GM18873 (cell line): ENCODE measurements at regions not wholly inside any gene's neighbourhood (a gene's known extent, or its start where the extent isn't known, plus 50 kb on each side); places are given as distances from the start of the nearest gene placed in this dataset.

Source experiments
- ATAC-seq: cut with Tn5 transposase; IDR thresholded peaks from one replicate; pipeline ENCODE4 v1.9.1; 2021; ENCODE audit warnings: mild to moderate bottlenecking, moderate library complexity, moderate number of reproducible peaks; ENCODE audit not compliant: unreplicated experiment, low FRiP score

- ATAC-seq = no peak
Observed at GRCh38 chr2:39532933-39533332, 95.8 kb upstream of the MAP4K3 start.

GRCh38 chr2:39534095-39534711 lies 97.1 kb upstream of the MAP4K3 start:
- no peak for ATAC-seq

GRCh38 chr2:39535636-39536185 lies 98.6 kb upstream of the MAP4K3 start:
- no peak for ATAC-seq

GRCh38 chr2:39537150-39537549 lies 100.1 kb upstream of the MAP4K3 start:
- ATAC-seq = no peak

GRCh38 chr2:39538718-39539117 lies 101.6 kb upstream of the MAP4K3 start:
- ATAC-seq = no peak

- no peak for ATAC-seq
Observed at GRCh38 chr2:39540414-39540813, 103.3 kb upstream of the MAP4K3 start.

- ATAC-seq = no peak
Observed at GRCh38 chr2:39541011-39541930, 104.2 kb upstream of the MAP4K3 start.

GRCh38 chr2:39542523-39542922 lies 105.4 kb upstream of the MAP4K3 start:
- no peak for ATAC-seq

- no peak for ATAC-seq
Observed at GRCh38 chr2:39545957-39546356, 108.9 kb upstream of the MAP4K3 start.

- no peak for ATAC-seq
Observed at GRCh38 chr2:39546409-39546808, 109.3 kb upstream of the MAP4K3 start.

GRCh38 chr2:39546937-39547336 lies 109.9 kb upstream of the MAP4K3 start:
- ATAC-seq = no peak

- ATAC-seq = no peak
Observed at GRCh38 chr2:39547811-39548719, 111.0 kb upstream of the MAP4K3 start.

GRCh38 chr2:39549000-39549399 lies 111.9 kb upstream of the MAP4K3 start:
- no peak for ATAC-seq

GRCh38 chr2:39549718-39550464 lies 112.8 kb upstream of the MAP4K3 start:
- ATAC-seq = no peak

- no peak for ATAC-seq
Observed at GRCh38 chr2:39550701-39551285, 113.7 kb upstream of the MAP4K3 start.

GRCh38 chr2:39558906-39559305 lies 106.8 kb upstream of the TMEM178A start:
- ATAC-seq = no peak

- no peak for ATAC-seq
Observed at GRCh38 chr2:39563572-39563971, 102.1 kb upstream of the TMEM178A start.

GRCh38 chr2:39567507-39567906 lies 98.2 kb upstream of the TMEM178A start:
- no peak for ATAC-seq

- no peak for ATAC-seq
Observed at GRCh38 chr2:39568116-39568515, 97.6 kb upstream of the TMEM178A start.
